GM23338 (cell line): ENCODE measurements at regions not wholly inside any gene's neighbourhood (a gene's known extent, or its start where the extent isn't known, plus 50 kb on each side); places are given as distances from the start of the nearest gene placed in this dataset.
A peak's percentile ranks its signal among the peaks of the same experiment; 100 is the strongest.

ENCODE experiments used
- ATAC-seq: fragments of 200-7000 bp; cut with Tn5 transposase; 3 replicates; pipeline ENCODE4 v1.9.1; 2020
- DNase-seq: peaks from one replicate; pipeline ENCODE4 v3.0.0-alpha.2; 2015; ENCODE audit warnings: low spot score
- H2AFZ ChIP-seq: fragments of 200-600 bp; sonication (generic); 2 replicates; pipeline ENCODE4 v1.8.0; 2016; ENCODE audit warnings: antibody characterized with exemption, mild to moderate bottlenecking, moderate library complexity
- H3F3A ChIP-seq: fragments of 200-600 bp; sonication (generic); replicated peaks from 2 replicates; pipeline ENCODE4 v1.8.0; 2017; ENCODE audit warnings: antibody characterized with exemption, mixed run types, low read depth
- H3K27ac ChIP-seq: fragments of 200-600 bp; sonication (generic); 2 replicates; pipeline ENCODE4 v1.6.1; 2016; ENCODE audit warnings: low read depth
- H3K27me3 ChIP-seq: fragments of 200-600 bp; sonication (generic); 2 replicates; pipeline ENCODE4 v1.8.0; 2016; ENCODE audit warnings: mild to moderate bottlenecking, mixed run types, moderate library complexity; ENCODE audit not compliant: insufficient read depth
- H3K36me3 ChIP-seq: fragments of 200-600 bp; sonication (generic); 2 replicates; pipeline ENCODE4 v1.8.0; 2016; ENCODE audit warnings: mild to moderate bottlenecking; ENCODE audit not compliant: insufficient read depth
- H3K4me1 ChIP-seq: fragments of 200-600 bp; sonication (generic); 2 replicates; pipeline ENCODE4 v1.8.0; 2016; ENCODE audit warnings: mild to moderate bottlenecking, moderate library complexity; ENCODE audit not compliant: insufficient read depth
- H3K4me2 ChIP-seq: fragments of 200-600 bp; sonication (generic); 2 replicates; pipeline ENCODE4 v1.7.1; 2017; ENCODE audit warnings: mixed run types
- H3K4me3 ChIP-seq: fragments of 200-600 bp; sonication (generic); 2 replicates; pipeline ENCODE4 v1.6.1; 2016; ENCODE audit warnings: mixed run types
- H3K79me2 ChIP-seq: fragments of 200-600 bp; sonication (generic); replicated peaks from 2 replicates; pipeline ENCODE4 v1.8.0; 2017; ENCODE audit warnings: mild to moderate bottlenecking; ENCODE audit not compliant: insufficient read depth
- H3K9me2 ChIP-seq: fragments of 200-600 bp; sonication (generic); 2 replicates; pipeline ENCODE4 v1.8.0; 2017; ENCODE audit not compliant: insufficient read depth
- H4K20me1 ChIP-seq: fragments of 200-600 bp; sonication (generic); replicated peaks from 2 replicates; pipeline ENCODE4 v1.8.0; 2017; ENCODE audit warnings: mild to moderate bottlenecking; ENCODE audit not compliant: insufficient read depth
- H3K27ac Mint-ChIP-seq: 2 replicates; pipeline ENCODE4 v1.8.0; 2020; ENCODE audit warnings: inconsistent platforms, mild to moderate bottlenecking, moderate library complexity, mixed read lengths
- H3K27me3 Mint-ChIP-seq: 3 replicates; pipeline ENCODE4 v1.8.0; 2022; ENCODE audit warnings: low read depth, mild to moderate bottlenecking, moderate library complexity, mixed read lengths, inconsistent platforms; ENCODE audit not compliant: insufficient read depth, poor library complexity
- H3K36me3 Mint-ChIP-seq: 3 replicates; pipeline ENCODE4 v1.8.0; 2021; ENCODE audit warnings: low read depth, mild to moderate bottlenecking, inconsistent platforms, moderate library complexity, mixed read lengths
- H3K4me1 Mint-ChIP-seq: 3 replicates; pipeline ENCODE4 v1.8.0; 2020; ENCODE audit warnings: mild to moderate bottlenecking, inconsistent platforms, mixed read lengths
- H3K4me3 Mint-ChIP-seq: 3 replicates; pipeline ENCODE4 v1.8.0; 2021; ENCODE audit warnings: moderate library complexity, mild to moderate bottlenecking, inconsistent platforms, mixed read lengths
- H3K9me3 Mint-ChIP-seq: 3 replicates; pipeline ENCODE4 v1.8.0; 2020; ENCODE audit warnings: moderate library complexity, mild to moderate bottlenecking, inconsistent platforms, mixed read lengths
- EZH2 ChIP-seq: fragments of 200-600 bp; sonication (generic); IDR thresholded peaks from one replicate; pipeline ENCODE4 v1.8.0; 2017; ENCODE audit warnings: antibody characterized with exemption, mild to moderate bottlenecking, low read depth; ENCODE audit not compliant: unreplicated experiment
- EZH2phosphoT487 ChIP-seq: fragments of 200-600 bp; sonication (generic); IDR thresholded peaks from one replicate; pipeline ENCODE4 v1.8.1; 2018; ENCODE audit warnings: antibody characterized with exemption; ENCODE audit not compliant: unreplicated experiment
- JUNB ChIP-seq: IDR thresholded peaks from one replicate; pipeline ENCODE4 v1.6.1; 2016; ENCODE audit warnings: antibody characterized with exemption; ENCODE audit not compliant: unreplicated experiment
- NANOG ChIP-seq: IDR thresholded peaks from 2 replicates; pipeline ENCODE4 v1.6.1; 2016; ENCODE audit warnings: antibody characterized with exemption, borderline replicate concordance
- POLR2AphosphoS5 ChIP-seq: IDR thresholded peaks from 2 replicates; pipeline ENCODE4 v1.6.1; 2016; ENCODE audit warnings: antibody characterized with exemption, low read depth
- STAT1 ChIP-seq: IDR thresholded peaks from one replicate; pipeline ENCODE4 v1.6.1; 2016; ENCODE audit warnings: antibody characterized with exemption; ENCODE audit not compliant: unreplicated experiment
- ZNF114 ChIP-seq: fragments of 250-450 bp; sonication (Bioruptor Pico); IDR thresholded peaks from 2 replicates; pipeline ENCODE4 v1.5.0; 2020; ENCODE audit warnings: mild to moderate bottlenecking, moderate library complexity
- ZNF331 ChIP-seq: fragments of 250-450 bp; sonication (Bioruptor Pico); IDR thresholded peaks from 2 replicates; pipeline ENCODE4 v1.5.0; 2020; ENCODE audit warnings: low read depth, mild to moderate bottlenecking, moderate library complexity
- TF ChIP-seq, protein P1 (sequence below): fragments of 250-450 bp; sonication (Bioruptor Pico); IDR thresholded peaks from 2 replicates; pipeline ENCODE4 v1.5.0; 2020; ENCODE audit warnings: mild to moderate bottlenecking, moderate library complexity
- TF ChIP-seq, protein P2 (sequence below): IDR thresholded peaks from 2 replicates; pipeline ENCODE4 v1.6.1; 2016; ENCODE audit warnings: antibody characterized with exemption
- TF ChIP-seq, protein P3 (sequence below): IDR thresholded peaks from one replicate; pipeline ENCODE4 v1.6.1; 2018; ENCODE audit warnings: antibody characterized with exemption; ENCODE audit not compliant: unreplicated experiment
- TF ChIP-seq, protein P4 (sequence below), 2 experiments: fragments of 200-600 bp in 1 of 2; sonication (generic) in 1 of 2; conservative IDR thresholded peaks; 2 replicates each; pipeline versions ENCODE4 v1.5.1 to v1.6.1; 2016 to 2017; ENCODE audit warnings: antibody characterized with exemption in 2 of 2, low read depth in 2 of 2, mild to moderate bottlenecking in 2 of 2, moderate library complexity in 1 of 2

DNA sequence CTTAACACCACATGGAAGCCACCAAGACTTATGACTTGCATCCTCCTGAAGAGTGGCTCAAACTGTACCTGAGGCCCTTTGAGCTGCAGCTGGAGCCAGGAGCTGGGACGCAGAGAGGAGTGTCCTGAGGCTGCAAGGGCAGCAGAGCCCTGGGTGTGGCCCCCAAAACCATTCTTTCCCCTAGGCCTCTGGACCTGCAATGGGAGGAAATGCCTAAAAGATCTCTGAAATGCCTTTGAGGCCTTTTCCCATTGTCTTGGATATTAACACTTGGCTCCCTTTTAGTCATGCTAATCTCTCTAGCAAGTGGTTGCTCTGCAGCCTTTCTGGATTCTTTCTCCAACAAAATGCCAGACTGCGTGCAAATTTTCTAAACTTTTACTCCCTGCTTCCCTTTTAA is 156.1 kb downstream of the SLC38A4 start (continued):
- TF ChIP-seq, protein P1, sequence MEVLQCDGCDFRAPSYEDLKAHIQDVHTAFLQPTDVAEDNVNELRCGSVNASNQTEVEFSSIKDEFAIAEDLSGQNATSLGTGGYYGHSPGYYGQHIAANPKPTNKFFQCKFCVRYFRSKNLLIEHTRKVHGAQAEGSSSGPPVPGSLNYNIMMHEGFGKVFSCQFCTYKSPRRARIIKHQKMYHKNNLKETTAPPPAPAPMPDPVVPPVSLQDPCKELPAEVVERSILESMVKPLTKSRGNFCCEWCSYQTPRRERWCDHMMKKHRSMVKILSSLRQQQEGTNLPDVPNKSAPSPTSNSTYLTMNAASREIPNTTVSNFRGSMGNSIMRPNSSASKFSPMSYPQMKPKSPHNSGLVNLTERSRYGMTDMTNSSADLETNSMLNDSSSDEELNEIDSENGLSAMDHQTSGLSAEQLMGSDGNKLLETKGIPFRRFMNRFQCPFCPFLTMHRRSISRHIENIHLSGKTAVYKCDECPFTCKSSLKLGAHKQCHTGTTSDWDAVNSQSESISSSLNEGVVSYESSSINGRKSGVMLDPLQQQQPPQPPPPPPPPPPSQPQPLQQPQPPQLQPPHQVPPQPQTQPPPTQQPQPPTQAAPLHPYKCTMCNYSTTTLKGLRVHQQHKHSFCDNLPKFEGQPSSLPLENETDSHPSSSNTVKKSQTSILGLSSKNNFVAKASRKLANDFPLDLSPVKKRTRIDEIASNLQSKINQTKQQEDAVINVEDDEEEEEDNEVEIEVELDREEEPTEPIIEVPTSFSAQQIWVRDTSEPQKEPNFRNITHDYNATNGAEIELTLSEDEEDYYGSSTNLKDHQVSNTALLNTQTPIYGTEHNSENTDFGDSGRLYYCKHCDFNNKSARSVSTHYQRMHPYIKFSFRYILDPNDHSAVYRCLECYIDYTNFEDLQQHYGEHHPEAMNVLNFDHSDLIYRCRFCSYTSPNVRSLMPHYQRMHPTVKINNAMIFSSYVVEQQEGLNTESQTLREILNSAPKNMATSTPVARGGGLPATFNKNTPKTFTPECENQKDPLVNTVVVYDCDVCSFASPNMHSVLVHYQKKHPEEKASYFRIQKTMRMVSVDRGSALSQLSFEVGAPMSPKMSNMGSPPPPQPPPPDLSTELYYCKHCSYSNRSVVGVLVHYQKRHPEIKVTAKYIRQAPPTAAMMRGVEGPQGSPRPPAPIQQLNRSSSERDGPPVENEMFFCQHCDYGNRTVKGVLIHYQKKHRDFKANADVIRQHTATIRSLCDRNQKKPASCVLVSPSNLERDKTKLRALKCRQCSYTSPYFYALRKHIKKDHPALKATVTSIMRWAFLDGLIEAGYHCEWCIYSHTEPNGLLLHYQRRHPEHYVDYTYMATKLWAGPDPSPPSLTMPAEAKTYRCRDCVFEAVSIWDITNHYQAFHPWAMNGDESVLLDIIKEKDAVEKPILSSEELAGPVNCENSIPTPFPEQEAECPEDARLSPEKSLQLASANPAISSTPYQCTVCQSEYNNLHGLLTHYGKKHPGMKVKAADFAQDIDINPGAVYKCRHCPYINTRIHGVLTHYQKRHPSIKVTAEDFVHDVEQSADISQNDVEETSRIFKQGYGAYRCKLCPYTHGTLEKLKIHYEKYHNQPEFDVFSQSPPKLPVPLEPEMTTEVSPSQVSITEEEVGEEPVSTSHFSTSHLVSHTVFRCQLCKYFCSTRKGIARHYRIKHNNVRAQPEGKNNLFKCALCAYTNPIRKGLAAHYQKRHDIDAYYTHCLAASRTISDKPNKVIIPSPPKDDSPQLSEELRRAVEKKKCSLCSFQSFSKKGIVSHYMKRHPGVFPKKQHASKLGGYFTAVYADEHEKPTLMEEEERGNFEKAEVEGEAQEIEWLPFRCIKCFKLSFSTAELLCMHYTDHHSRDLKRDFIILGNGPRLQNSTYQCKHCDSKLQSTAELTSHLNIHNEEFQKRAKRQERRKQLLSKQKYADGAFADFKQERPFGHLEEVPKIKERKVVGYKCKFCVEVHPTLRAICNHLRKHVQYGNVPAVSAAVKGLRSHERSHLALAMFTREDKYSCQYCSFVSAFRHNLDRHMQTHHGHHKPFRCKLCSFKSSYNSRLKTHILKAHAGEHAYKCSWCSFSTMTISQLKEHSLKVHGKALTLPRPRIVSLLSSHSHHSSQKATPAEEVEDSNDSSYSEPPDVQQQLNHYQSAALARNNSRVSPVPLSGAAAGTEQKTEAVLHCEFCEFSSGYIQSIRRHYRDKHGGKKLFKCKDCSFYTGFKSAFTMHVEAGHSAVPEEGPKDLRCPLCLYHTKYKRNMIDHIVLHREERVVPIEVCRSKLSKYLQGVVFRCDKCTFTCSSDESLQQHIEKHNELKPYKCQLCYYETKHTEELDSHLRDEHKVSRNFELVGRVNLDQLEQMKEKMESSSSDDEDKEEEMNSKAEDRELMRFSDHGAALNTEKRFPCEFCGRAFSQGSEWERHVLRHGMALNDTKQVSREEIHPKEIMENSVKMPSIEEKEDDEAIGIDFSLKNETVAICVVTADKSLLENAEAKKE (CRISPR knock-in tag), result peak; percentile 90
- peak; percentile 94 for TF ChIP-seq NANOG
- peak; percentile 35; the same call in 1 of the 2 replicates for TF ChIP-seq ZNF331 (CRISPR knock-in tag)
- TF ChIP-seq, protein P2, sequence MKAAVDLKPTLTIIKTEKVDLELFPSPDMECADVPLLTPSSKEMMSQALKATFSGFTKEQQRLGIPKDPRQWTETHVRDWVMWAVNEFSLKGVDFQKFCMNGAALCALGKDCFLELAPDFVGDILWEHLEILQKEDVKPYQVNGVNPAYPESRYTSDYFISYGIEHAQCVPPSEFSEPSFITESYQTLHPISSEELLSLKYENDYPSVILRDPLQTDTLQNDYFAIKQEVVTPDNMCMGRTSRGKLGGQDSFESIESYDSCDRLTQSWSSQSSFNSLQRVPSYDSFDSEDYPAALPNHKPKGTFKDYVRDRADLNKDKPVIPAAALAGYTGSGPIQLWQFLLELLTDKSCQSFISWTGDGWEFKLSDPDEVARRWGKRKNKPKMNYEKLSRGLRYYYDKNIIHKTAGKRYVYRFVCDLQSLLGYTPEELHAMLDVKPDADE, result peak; percentile 65; the same call in 1 of the 2 replicates

DNA sequence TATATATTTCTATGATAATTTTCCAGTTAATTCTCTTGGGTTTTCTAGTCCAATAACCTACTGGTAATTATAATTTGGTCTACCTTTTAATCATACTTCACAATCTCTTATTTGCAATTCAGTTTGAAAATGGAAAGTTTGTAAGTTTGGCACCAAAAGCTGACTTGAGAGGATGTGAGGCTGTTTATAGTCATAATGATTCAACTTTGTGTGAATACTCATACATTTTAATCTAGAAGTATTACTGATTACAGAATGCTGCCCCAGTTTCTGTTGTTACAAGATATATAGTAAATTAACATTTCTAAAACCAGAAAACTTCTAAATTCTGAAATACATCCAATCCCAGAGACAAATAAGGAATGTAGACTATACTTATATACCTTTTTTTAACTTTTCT is 158.2 kb downstream of the SLC38A4 start:
- peaks cover 7% of the 10 kb centered on the region; the same call in 1 of the 2 replicates for H3K36me3 ChIP-seq
- H2AFZ ChIP-seq, result no peak overlapping the region
- H3K4me3 Mint-ChIP-seq, result no peak overlapping the region
- H3F3A ChIP-seq, result no peaks in the 10 kb centered on the region
- peaks cover 28% of the 10 kb centered on the region for H3K9me3 Mint-ChIP-seq
- H3K4me1 Mint-ChIP-seq, result peaks cover 42% of the 10 kb centered on the region
- no peak overlapping the region for H3K27ac Mint-ChIP-seq
- H3K27me3 ChIP-seq, result no peaks in the 10 kb centered on the region
- no peak overlapping the region for H3K27ac ChIP-seq
- H4K20me1 ChIP-seq, result no peaks in the 10 kb centered on the region
- H3K4me3 ChIP-seq, result no peak overlapping the region
- peaks cover 11% of the 10 kb centered on the region for H3K27me3 Mint-ChIP-seq
- H3K4me2 ChIP-seq, result no peak overlapping the region
- DNase-seq (no peak), ATAC-seq (no peak)
- H3K36me3 Mint-ChIP-seq, result peaks cover 44% of the 10 kb centered on the region
- 0 out of 2 replicates have a peak, but pooled peaks cover 8% of the 10 kb centered on the region for H3K79me2 ChIP-seq
- peaks cover 17% of the 10 kb centered on the region for H3K9me2 ChIP-seq
- peaks cover 15% of the 10 kb centered on the region; the same call in 1 of the 2 replicates for H3K4me1 ChIP-seq
- TF ChIP-seq EZH2 (no peak), STAT1 (no peak), EZH2phosphoT487 (no peak), ZNF331 (CRISPR knock-in tag) (no peak), NANOG (no peak), POLR2AphosphoS5 (no peak), JUNB (no peak), ZNF114 (CRISPR knock-in tag) (no peak)
- TF ChIP-seq, protein P3, sequence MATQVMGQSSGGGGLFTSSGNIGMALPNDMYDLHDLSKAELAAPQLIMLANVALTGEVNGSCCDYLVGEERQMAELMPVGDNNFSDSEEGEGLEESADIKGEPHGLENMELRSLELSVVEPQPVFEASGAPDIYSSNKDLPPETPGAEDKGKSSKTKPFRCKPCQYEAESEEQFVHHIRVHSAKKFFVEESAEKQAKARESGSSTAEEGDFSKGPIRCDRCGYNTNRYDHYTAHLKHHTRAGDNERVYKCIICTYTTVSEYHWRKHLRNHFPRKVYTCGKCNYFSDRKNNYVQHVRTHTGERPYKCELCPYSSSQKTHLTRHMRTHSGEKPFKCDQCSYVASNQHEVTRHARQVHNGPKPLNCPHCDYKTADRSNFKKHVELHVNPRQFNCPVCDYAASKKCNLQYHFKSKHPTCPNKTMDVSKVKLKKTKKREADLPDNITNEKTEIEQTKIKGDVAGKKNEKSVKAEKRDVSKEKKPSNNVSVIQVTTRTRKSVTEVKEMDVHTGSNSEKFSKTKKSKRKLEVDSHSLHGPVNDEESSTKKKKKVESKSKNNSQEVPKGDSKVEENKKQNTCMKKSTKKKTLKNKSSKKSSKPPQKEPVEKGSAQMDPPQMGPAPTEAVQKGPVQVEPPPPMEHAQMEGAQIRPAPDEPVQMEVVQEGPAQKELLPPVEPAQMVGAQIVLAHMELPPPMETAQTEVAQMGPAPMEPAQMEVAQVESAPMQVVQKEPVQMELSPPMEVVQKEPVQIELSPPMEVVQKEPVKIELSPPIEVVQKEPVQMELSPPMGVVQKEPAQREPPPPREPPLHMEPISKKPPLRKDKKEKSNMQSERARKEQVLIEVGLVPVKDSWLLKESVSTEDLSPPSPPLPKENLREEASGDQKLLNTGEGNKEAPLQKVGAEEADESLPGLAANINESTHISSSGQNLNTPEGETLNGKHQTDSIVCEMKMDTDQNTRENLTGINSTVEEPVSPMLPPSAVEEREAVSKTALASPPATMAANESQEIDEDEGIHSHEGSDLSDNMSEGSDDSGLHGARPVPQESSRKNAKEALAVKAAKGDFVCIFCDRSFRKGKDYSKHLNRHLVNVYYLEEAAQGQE, result no peak
- TF ChIP-seq, protein P4, sequence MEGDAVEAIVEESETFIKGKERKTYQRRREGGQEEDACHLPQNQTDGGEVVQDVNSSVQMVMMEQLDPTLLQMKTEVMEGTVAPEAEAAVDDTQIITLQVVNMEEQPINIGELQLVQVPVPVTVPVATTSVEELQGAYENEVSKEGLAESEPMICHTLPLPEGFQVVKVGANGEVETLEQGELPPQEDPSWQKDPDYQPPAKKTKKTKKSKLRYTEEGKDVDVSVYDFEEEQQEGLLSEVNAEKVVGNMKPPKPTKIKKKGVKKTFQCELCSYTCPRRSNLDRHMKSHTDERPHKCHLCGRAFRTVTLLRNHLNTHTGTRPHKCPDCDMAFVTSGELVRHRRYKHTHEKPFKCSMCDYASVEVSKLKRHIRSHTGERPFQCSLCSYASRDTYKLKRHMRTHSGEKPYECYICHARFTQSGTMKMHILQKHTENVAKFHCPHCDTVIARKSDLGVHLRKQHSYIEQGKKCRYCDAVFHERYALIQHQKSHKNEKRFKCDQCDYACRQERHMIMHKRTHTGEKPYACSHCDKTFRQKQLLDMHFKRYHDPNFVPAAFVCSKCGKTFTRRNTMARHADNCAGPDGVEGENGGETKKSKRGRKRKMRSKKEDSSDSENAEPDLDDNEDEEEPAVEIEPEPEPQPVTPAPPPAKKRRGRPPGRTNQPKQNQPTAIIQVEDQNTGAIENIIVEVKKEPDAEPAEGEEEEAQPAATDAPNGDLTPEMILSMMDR (conservative IDR thresholded peaks at IDR 0.05; ENCODE audit: low read depth in 2 of 2), result no peak
